HepG2 (cell line): ENCODE measurements at regions not wholly inside any gene's neighbourhood (a gene's known extent, or its start where the extent isn't known, plus 50 kb on each side); places are given as distances from the start of the nearest gene placed in this dataset.

Experiments
- CEBPB ChIP-seq: IDR thresholded peaks from 2 replicates; pipeline ENCODE4 v1.6.1; 2011; ENCODE audit warnings: low read depth, low read length, improper control_type of control experiment, borderline replicate concordance
- GATA4 ChIP-seq: sonication (generic); IDR thresholded peaks from 2 replicates; pipeline ENCODE4 v1.6.1; 2016; ENCODE audit warnings: antibody characterized with exemption, low read depth, borderline replicate concordance
- KDM1A ChIP-seq: IDR thresholded peaks from 2 replicates; pipeline ENCODE4 v1.6.1; 2016; ENCODE audit warnings: missing compliant biosample characterization
- MBNL3 ChIP-seq: fragments of 250-450 bp; sonication (Bioruptor Pico); conservative IDR thresholded peaks from 2 replicates; pipeline ENCODE4 v1.8.0; 2022; ENCODE audit warnings: mild to moderate bottlenecking, inconsistent platforms
- MEIS1 ChIP-seq: sonication (generic); formaldehyde crosslinking; IDR thresholded peaks from 2 replicates; pipeline ENCODE4 v1.9.0; 2021; ENCODE audit warnings: mild to moderate bottlenecking, missing genetic modification reagents, moderate library complexity, borderline replicate concordance
- SNRNP70 ChIP-seq: fragments of 200-400 bp; formaldehyde crosslinking; IDR thresholded peaks from 2 replicates; pipeline ENCODE4 v1.6.1; 2017; ENCODE audit warnings: mild to moderate bottlenecking, low read depth, low read length, moderate library complexity
- ZNF207 ChIP-seq: fragments of 450-650 bp; IDR thresholded peaks from 2 replicates; pipeline ENCODE4 v1.6.1; 2016; ENCODE audit warnings: antibody characterized with exemption, borderline replicate concordance
- ZNF563 ChIP-seq: sonication (generic); formaldehyde crosslinking; IDR thresholded peaks from 2 replicates; pipeline ENCODE4 v1.8.0; 2022; ENCODE audit warnings: mild to moderate bottlenecking, moderate library complexity, missing genetic modification reagents
- TF ChIP-seq, protein P1 (sequence below): sonication (generic); formaldehyde crosslinking; IDR thresholded peaks from 2 replicates; pipeline ENCODE4 v1.5.0; 2020; ENCODE audit warnings: mild to moderate bottlenecking, missing genetic modification reagents, moderate library complexity

DNA sequence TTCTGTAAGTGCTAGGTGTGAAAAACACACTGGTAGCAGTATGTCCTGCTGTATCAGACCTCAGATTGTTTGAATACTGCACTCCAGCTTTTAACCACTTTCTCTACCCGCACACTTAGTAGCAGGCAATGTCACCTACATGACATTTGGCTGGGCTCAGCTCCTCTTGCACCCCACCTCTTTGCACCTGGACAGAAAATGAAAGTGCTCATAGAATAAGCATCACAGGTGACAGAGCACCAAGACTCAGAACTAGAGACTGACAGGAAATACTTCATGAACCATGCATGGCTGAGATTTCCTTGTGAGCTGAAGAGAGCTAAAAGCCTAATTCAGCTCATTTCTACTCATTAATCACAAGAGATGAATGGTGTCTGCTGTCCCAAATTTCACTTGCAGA lies 1014.2 kb upstream of the CDH8 start:
- no peak for TF ChIP-seq CEBPB
- TF ChIP-seq MBNL3 (CRISPR knock-in tag) = no peak
- no peak for TF ChIP-seq GATA4
- no peak for TF ChIP-seq KDM1A (CRISPR knock-in tag)
- no peak for TF ChIP-seq ZNF563 (CRISPR knock-in tag)
- no peak for TF ChIP-seq MEIS1
- no peak for TF ChIP-seq ZNF207
- TF ChIP-seq, protein P1, sequence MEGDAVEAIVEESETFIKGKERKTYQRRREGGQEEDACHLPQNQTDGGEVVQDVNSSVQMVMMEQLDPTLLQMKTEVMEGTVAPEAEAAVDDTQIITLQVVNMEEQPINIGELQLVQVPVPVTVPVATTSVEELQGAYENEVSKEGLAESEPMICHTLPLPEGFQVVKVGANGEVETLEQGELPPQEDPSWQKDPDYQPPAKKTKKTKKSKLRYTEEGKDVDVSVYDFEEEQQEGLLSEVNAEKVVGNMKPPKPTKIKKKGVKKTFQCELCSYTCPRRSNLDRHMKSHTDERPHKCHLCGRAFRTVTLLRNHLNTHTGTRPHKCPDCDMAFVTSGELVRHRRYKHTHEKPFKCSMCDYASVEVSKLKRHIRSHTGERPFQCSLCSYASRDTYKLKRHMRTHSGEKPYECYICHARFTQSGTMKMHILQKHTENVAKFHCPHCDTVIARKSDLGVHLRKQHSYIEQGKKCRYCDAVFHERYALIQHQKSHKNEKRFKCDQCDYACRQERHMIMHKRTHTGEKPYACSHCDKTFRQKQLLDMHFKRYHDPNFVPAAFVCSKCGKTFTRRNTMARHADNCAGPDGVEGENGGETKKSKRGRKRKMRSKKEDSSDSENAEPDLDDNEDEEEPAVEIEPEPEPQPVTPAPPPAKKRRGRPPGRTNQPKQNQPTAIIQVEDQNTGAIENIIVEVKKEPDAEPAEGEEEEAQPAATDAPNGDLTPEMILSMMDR (CRISPR knock-in tag) = no peak
- no peak for TF ChIP-seq SNRNP70
